ENCODE measurements at regions not wholly inside any gene's neighbourhood (a gene's known extent, or its start where the extent isn't known, plus 50 kb on each side); places are given as distances from the start of the nearest gene placed in this dataset.
"Not testable (repeated sequence)": the region's sequence is repeated elsewhere in the genome, so short reads cannot be mapped to it uniquely, and the experiment has no call there.

- Histone ChIP-seq H3K27me3 (peaks cover 0 to 27% of the 10 kb centered on the region in 2 donors), H3K9me3 (peaks cover 0 to 9% of the 10 kb centered on the region in 2 donors), H3K4me1 (peaks cover 0 to 5% of the 10 kb centered on the region in 2 donors), H3K27ac (no peak overlapping the region), H3K36me3 (no peaks in the 10 kb centered on the region), H3K4me3 (no peak overlapping the region)
- intact Hi-C loops (cut with DNase I; ENCODE audit: low total_unique reads), result no loop called here
- DNase-seq (ENCODE audit: low spot score in 2 of 2), result no peak
- no peak for TF ChIP-seq POLR2A (IDR thresholded peaks at IDR 0.05)
- no peak for TF ChIP-seq CTCF (IDR thresholded peaks at IDR 0.05)
These were observed 128.5 kb downstream of the IRX5 start for GRCh38 chr16:55059146-55059545.

GRCh38 chr16:55061126-55061525 lies 130.5 kb downstream of the IRX5 start:
- H3K27me3 ChIP-seq, result peaks cover 0 to 20% of the 10 kb centered on the region in 2 donors
- intact Hi-C loops (cut with DNase I; ENCODE audit: low total_unique reads), result no loop called here

GRCh38 chr16:55062442-55062841 lies 131.8 kb downstream of the IRX5 start:
- Histone ChIP-seq H3K4me1 (no peaks in the 10 kb centered on the region), H3K36me3 (no peaks in the 10 kb centered on the region), H3K4me3 (no peak overlapping the region), H3K9me3 (no peaks in the 10 kb centered on the region), H3K27me3 (peaks cover 0 to 7% of the 10 kb centered on the region in 2 donors), H3K27ac (no peak overlapping the region)
- no peak for DNase-seq (ENCODE audit: low spot score in 2 of 2)
- no peak for TF ChIP-seq POLR2AphosphoS5 (IDR thresholded peaks at IDR 0.05)
- TF ChIP-seq CTCF (IDR thresholded peaks at IDR 0.05), result no peak
- no peak for TF ChIP-seq POLR2A (IDR thresholded peaks at IDR 0.05)
- intact Hi-C loops (cut with DNase I; ENCODE audit: low total_unique reads), result no loop called here

More at GRCh38 chr16:55061126-55061525, 130.5 kb downstream of the IRX5 start:
- peaks cover 0 to 5% of the 10 kb centered on the region in 2 donors for H3K4me1 ChIP-seq
- no peak overlapping the region for H3K4me3 ChIP-seq
- TF ChIP-seq POLR2A (IDR thresholded peaks at IDR 0.05), result no peak
- no peak for TF ChIP-seq CTCF (IDR thresholded peaks at IDR 0.05)
- H3K27ac ChIP-seq, result no peak overlapping the region
- no peak for DNase-seq (ENCODE audit: low spot score in 2 of 2)
- H3K36me3 ChIP-seq, result no peaks in the 10 kb centered on the region
- H3K9me3 ChIP-seq, result no peaks in the 10 kb centered on the region

GRCh38 chr16:55072976-55073375 lies 142.3 kb downstream of the IRX5 start:
- Histone ChIP-seq H3K27ac (no peak overlapping the region), H3K27me3 (no peaks in the 10 kb centered on the region), H3K4me1 (no peaks in the 10 kb centered on the region), H3K4me3 (no peak overlapping the region), H3K36me3 (no peaks in the 10 kb centered on the region), H3K9me3 (no peaks in the 10 kb centered on the region)
- intact Hi-C loops (cut with DNase I; ENCODE audit: low total_unique reads), result no loop called here
- no peak for DNase-seq (ENCODE audit: low spot score in 2 of 2)
- TF ChIP-seq POLR2AphosphoS5 (IDR thresholded peaks at IDR 0.05) (no peak), CTCF (IDR thresholded peaks at IDR 0.05) (no peak), POLR2A (IDR thresholded peaks at IDR 0.05) (no peak)

GRCh38 chr16:55073830-55074229 lies 143.2 kb downstream of the IRX5 start:
- Histone ChIP-seq H3K9me3 (no peaks in the 10 kb centered on the region), H3K4me3 (no peak overlapping the region), H3K4me1 (no peaks in the 10 kb centered on the region), H3K36me3 (no peaks in the 10 kb centered on the region), H3K27me3 (no peaks in the 10 kb centered on the region), H3K27ac (no peak overlapping the region)
- intact Hi-C loops (cut with DNase I; ENCODE audit: low total_unique reads), result no loop called here
- DNase-seq (ENCODE audit: low spot score in 2 of 2), result no peak
- no peak for TF ChIP-seq POLR2AphosphoS5 (IDR thresholded peaks at IDR 0.05)

- H3K4me1 ChIP-seq; H3K36me3 ChIP-seq; DNase-seq (ENCODE audit: low spot score in 2 of 2); H3K4me3 ChIP-seq; intact Hi-C loops (cut with DNase I; ENCODE audit: low total_unique reads); H3K27ac ChIP-seq; H3K9me3 ChIP-seq; H3K27me3 ChIP-seq: not testable (repeated sequence)
These were observed 144.5 kb downstream of the IRX5 start for GRCh38 chr16:55075208-55075607.
